SKM-1 (cell line): ENCODE measurements at regions not wholly inside any gene's neighbourhood (a gene's known extent, or its start where the extent isn't known, plus 50 kb on each side); places are given as distances from the start of the nearest gene placed in this dataset.

Source experiments
- DNase-seq: peaks from one replicate; lab custom pipeline; 2025; ENCODE audit not compliant: unreplicated experiment; lab: John Stamatoyannopoulos, UW

DNA sequence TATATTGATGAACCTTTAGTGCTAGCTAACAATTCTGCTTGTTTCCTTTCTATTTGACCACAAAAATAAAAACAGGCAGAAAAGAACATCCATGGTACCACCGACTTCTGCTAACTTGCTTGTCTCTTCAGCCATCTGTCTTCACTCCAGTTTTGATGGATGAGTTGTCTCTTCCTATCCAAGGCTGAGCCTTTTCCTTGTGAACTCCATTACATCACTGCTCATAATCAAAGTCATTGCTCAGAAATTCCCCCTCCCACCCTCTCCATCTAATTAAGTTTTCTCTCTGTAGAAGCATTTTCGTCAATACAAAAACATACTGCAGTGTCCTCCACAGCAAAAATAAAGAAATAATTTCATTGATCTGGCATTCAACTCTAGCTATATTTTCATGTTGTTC, 184.4 kb downstream of the SPCS3 start:
- DNase-seq, result no peak

DNA sequence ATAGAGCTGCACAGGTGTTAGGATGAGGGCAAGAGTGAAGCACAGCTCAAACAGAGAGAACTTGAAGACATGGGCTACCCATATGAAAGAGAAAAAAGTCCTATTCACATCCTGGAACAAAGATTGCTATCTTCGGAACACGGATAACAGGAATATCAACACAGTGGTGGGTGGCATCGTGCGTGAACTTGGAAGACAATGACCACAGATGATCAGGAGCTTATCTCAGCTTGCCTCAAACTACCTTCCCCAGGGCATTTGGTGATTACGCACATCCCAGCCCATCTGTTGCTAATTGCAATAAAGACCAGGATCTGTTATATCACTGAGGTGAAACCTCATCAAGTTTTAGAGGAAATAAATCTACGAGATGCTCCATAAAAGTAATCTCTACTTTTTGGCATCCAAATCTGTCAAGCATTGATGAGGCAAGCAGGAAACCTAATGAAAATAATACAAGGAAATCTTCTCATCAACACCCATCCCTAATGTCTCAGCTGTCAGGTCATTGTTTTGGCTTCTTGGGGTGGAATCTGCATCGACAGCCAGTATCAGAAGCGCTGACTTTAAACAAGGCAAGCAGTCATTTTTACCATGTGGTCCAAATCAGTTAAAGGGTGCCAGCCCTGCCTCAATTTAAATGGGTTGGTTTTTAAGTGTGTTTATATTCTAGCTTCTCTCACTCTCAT, 188.2 kb downstream of the SPCS3 start:
- no peak for DNase-seq

DNA sequence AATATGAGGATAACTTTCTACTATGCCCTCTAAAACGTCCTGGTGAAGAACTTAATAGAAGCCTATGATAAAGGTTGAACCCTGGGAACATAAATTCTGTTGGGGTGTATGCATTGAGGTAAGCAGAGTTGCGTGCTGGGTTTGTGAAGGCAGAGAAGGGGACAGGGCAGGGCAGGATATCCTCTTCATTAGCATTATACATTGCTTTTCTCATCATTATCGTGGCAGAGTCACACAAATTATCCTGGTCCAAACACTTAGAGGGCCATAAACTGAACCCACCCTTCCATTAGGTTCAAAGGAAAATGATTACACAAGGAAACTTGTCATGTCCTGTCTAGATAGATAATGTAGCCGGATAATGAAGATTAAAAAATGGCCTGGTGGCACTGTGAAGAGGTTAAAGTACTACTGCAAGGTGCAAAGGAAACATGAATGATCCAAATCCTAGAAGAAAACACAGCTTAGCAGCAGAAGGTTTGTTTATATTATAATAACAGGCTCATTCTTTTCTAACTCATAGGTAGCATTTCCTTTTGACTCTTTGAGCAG, 189.1 kb downstream of the SPCS3 start:
- no peak for DNase-seq

- DNase-seq, result no peak
Observed at GRCh38 chr4:176525576-176525975, 205.8 kb downstream of the SPCS3 start.

GRCh38 chr4:176526704-176527103, 206.9 kb downstream of the SPCS3 start:
- no peak for DNase-seq

DNA sequence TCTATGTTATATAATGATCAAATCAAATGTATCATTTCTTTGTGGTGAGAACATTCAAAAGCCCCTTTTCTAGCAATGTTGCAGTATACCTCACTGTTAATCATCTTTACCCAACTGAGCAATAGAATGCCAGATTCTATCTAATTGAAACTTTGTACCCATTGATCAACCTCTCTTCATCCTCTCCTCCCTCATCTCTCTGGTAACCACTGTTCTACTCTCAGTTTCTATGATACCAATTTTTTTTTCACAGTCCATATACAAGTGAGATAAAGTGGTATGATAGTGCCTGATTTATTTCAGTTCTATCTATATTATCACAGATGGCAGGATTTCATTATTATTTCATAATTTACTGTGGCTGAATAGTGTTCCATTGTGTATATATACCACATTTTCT, 209.8 kb downstream of the SPCS3 start:
- DNase-seq, result no peak

GRCh38 chr4:176533159-176533558, 213.4 kb downstream of the SPCS3 start:
- no peak for DNase-seq

- DNase-seq, result no peak
Observed at GRCh38 chr4:176534566-176534965, 214.8 kb downstream of the SPCS3 start.

GRCh38 chr4:176538217-176538925, 218.6 kb downstream of the SPCS3 start:
- no peak for DNase-seq

DNA sequence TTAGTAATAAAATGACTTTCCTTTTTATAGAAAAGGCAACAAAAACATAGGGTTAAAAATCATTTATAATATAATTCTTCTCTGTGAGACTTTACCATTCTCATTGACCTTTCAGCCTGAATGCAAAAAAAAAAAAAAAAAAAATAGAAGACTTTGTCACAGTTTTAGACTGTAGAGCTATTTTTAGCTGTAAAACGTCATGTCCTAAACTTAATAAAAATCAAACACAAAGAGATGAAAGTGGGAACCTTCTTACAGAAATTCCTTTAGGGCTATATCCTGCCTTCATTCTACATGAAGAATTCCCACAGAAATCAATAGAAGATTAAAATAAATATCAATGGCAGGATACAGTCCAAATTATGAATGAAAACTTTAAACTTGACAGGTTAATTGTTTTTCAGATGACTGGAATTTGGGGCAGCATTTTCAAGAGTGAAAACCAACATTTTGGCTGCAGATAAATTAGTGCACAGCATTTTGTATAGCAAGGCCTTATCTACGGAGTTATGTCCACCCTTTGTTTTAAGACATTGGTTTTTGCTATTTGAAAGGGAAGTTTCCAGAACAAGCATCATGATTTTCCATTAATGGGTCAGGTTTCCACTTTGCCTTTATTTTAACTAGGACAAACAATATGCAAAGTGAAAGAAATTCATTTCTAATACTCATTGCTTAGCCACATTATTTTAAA, 219.5 kb downstream of the SPCS3 start:
- DNase-seq, result no peak

- DNase-seq, result no peak
Observed at GRCh38 chr4:176539785-176540175, 220.0 kb downstream of the SPCS3 start.

- DNase-seq, result no peak
Observed at GRCh38 chr4:176540814-176541213, 221.0 kb downstream of the SPCS3 start.

- DNase-seq, result no peak
Observed at GRCh38 chr4:176545872-176546271, 226.1 kb downstream of the SPCS3 start.

DNA sequence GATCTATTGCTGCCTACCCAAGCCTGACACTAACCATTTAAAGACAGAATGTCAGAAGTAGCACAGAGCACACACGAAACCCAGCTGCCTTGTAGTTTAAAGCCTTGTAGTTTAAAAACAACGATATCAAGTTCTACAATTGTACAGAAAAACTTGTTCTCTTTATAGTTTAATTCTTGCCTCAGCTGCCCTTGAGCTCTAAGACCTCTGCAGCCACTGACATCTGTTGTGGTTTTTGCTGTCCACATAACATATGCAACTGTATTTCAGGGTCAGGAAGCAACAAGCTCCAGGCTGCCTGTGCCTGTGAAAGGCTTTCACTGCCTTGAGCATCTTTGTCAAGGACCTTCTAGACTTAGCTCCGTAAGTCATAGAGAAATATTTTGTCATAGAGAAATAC, 227.2 kb downstream of the SPCS3 start:
- DNase-seq, result no peak

DNA sequence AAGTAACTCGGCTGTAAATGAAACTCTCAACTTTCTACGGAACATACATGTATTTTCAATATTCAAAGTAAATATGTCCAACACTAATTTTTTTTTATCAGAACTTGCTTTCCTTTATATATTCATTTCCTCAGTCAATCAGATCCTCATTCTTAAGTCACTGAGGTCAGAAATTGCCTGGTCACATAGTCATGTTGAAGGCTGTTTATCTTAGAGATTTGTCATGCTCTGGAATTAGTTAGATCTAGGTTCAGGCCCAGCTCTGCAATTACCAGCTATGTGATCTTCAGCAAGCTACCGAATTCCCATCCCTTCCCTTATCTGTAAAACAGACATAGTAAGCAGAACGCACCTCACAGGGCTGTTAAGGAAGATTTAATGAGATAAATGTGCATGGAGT, 228.8 kb downstream of the SPCS3 start:
- DNase-seq, result no peak

DNA sequence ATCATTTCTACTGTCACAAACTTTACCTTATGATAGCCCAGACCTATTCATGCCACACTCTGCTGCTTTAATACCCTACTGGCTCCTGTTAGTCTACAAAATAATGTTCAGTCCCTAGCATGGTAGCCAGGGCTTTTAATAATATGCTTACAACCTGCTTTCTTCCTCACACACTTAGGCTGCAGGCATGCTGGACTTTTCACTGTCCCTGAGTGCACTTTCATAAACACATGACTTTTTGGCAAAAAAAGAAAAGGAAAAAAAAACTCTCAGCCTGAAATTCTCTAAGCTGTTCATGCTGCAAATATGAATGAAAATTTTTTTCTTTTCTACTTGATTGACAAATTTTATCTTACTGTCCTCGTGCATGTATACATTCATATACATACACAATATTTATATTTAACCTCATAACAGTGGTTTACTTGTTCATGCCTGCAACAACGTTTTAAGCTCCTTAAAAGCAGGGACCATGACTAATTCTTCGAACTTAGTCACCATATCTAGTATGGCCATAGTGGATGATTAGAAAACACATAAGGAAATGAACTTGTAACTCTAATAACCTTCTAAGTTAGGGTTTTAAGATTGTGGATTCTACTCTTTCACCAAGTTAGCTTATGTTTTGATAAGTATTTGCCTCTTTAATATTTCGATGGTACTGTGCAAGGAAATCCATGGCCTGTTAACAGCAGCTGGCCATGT, 229.5 kb downstream of the SPCS3 start:
- no peak for DNase-seq

DNA sequence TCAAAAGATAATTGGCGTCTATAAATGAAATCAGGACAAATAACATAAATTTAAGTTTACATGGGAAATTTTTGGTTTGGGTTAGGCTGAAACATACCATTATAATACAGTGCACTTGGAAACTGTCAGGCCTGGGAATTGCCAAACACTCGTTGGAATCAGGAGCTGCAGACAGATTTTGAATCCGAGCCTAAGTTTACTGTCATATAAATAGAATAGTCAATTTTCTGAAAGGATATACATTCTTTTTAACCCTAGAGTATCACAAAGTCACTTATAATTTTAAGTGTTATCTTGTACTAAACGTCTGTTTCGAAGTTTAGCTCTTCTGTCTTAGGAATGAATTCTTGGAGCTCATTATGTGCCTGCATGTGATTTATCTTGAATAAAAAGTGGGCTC, 234.1 kb downstream of the VEGFC start:
- no peak for DNase-seq

DNA sequence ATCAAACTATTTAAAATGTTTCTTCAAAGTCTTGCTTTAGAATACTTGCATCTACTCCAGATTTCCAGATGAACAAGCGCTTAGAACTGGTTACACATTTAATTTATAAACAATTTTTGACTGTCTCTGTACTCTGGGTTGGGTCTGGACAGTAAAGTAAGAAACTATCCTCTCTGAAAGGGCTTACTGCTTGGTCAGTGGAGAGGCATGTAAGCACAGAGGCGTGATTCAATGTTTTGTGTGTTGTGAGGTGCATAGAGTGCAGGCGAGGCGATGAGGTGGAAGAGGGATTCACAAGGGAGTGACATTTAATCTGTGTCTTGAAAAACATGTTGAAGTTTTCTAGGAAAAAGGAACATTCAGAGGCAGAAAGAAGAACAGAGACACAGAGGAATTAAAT, 231.4 kb downstream of the VEGFC start:
- DNase-seq, result no peak

DNA sequence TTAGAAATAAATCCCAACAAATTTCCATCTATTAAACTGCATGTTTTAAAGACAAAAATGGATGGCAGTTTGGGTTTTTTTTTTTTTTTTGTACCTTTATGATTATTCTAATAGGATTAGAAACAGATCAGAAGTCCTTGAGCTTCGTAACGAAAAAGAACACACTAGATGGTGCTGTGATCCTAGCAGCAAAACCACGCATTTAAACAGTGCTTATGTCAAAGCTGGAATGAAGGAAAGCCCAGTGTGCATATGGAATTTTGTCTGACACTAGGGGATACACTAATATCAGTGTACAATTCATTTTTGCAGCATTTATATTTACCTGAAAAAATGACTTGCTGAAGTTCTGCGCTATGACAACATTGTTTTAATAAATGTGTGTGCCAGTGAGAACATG, 229.1 kb downstream of the VEGFC start:
- DNase-seq, result no peak

DNA sequence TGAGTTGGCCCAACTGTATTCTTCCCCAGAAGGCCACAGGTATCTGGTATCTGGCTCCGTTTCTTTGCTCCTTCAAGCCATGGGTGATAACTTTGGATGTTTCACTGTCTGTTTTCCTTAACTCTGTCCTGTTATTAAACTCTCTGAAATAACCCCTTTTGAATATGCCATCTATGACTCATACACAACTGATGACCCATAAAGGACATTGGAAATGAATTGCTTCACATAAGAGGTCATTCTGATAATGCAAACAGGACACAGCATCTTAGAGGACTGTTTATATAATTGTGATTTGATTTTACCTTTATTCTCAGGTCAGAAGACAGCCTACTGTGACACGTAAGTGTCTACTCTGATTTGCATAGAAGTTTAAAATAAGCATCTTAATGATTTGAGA, 227.7 kb downstream of the VEGFC start:
- DNase-seq, result no peak

DNA sequence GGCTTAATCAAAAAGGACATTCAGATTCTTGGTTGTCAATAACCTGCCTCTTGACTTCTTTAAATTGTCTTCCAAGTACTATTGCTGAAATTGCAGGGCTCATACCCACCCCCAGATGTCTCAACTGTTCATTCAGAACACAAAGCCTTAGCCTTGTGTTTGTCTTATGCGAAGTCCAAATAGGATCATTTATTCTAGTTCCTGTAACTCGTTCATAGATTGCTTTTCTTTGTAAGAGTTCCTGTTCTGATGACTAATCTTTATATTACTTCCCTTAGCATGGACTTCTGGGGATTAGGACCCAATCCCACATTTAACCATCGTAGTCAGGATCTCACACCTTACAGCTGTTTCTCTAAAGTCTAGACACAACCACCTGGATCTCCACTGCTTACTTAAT, 226.0 kb downstream of the VEGFC start:
- no peak for DNase-seq
